DMS153 (cell line): ENCODE measurements at regions not wholly inside any gene's neighbourhood (a gene's known extent, or its start where the extent isn't known, plus 50 kb on each side); places are given as distances from the start of the nearest gene placed in this dataset.

ENCODE experiments used
- DNase-seq: peaks from one replicate; lab custom pipeline; 2025; lab: John Stamatoyannopoulos, UW

DNA sequence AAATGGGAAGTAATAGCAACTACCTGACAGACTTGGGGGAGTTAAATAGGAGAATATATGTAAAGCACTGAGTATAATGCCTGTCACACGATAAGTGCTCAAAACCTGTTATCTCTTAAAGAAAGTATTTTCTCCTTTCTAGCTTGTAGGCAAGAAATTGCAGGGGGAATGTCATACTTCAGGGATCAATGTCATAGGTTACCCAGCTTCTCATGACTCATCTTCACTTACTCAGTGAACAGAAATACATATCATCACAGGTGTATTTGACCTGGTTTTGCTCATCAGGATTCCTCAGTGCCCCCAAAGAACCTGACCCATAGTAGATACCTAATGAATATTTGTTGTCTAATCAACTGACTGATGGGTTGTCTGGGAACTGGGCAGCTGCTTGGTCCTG, 285.0 kb upstream of the ATP2B1 start:
- DNase-seq: no peak

DNA sequence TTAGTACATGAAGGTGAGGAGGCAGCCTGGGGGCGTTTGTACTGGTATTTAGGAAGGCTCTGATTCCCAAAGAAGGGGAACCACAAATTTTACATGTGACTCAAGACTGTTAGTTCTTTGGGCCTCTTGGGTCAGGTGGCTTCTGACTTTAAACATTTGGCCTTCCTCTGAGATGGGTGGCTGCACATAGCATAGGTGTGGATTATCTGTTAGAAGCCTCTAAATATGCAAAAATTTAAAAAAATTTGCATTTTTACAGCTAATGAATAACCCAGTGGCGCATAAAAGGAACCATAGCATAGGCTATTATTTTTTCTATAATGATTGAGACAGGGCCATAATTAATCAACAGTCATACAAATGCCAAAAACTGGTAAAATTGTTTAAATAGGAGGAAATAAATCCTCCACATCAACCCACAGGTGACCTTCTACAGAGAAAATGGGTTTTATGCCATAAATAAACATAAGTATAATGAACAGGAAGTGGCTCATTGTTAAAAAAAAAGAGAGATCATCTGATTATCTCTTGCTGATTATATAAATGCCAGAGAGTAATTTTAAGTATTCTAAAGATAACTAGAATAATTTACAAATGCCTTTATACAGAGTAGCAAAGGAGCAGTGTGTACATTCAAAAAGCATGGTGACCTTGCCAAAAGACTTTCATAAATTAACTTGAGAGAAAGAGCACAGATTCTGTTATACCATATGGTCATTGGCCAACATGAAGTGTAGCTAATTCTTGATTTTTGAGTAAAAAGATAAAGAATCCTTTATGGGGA, 284.2 kb upstream of the ATP2B1 start:
- no peak for DNase-seq

DNA sequence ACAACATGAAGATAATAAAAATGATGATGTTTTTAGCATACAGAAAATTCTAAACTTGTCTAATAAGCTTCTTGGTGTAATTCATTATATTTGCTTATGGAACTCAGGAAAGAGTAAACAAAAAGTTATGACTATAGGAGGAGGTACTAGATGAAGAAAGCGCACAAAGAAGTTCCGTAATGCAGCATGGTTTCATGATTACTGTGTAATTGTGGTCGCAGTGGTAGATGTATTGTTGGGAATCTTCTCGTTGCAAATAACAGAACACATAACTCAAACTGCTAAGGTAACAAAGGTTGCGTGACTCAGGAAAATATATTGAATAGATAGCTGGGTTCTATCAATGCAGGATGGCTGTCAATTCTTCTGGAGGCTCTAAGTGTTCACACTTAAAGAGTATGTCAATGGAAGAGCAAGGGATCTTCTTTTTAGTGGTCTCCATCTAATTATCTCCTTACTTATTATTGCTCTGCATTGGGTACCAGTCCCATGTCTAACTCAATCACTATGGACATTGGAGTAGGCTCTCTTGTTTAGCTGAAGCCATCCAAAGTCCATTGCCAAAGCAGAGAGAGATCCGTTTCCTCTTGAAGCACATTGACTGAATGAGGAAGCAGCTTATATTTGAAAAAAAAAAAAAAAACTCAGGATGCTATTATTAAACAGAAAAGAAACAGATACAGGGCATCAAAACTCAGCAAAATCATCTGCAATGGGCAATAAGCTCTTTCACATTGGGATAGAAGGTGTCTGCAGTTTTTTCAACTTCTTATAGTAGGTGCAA, 283.4 kb upstream of the ATP2B1 start:
- DNase-seq: no peak

DNA sequence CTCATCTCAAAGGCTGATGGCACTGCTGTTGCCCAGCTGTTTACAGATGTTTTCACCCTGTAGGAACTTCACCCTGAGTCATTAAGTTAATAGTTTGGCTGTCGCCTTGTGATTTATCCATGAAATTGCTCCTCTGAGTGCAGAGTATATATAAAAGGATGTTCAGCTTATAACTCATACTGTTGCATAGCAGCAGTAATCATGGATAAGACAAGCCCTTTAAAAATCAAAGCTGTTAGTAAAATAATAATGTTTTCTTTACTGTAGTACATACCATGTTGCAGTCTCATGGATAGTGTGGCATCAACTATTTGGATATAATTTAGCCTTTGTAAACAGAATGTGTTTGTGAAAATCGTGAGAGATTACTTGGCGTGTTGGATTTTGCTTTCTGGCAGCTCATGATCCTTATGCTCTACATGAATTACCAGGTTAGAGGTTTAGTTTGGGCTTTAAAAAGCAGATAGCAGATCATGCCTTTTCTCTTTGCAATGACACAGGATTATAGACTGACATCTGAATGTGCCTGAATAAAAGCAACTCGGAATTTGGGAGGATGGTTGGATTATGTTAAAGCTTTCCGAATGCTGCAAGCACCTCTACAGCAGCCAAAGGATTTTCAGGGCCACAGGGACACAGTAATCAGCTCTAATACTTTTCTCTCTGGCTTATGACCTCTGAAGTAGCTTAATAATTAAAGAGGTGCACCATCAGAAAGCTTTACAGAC, 279.7 kb upstream of the ATP2B1 start:
- DNase-seq: no peak

DNA sequence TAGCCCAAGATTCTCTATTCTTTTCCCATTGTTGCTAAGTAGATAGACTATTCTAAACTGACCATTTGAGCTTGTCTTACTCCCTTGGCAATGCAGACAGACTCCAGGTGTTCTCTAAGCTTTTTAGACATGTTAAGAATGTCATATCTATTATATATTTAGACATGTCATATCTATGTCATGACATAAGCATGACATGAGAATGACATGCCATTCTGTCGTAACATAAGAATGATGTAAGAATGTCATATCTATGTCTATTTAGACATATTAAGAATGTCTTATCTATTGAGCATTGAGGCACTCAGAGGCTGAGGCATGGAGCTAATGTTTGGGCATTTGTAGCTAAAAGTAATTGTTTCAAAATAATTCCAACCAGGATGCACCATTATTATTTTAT, 277.3 kb upstream of the ATP2B1 start:
- DNase-seq: no peak

DNA sequence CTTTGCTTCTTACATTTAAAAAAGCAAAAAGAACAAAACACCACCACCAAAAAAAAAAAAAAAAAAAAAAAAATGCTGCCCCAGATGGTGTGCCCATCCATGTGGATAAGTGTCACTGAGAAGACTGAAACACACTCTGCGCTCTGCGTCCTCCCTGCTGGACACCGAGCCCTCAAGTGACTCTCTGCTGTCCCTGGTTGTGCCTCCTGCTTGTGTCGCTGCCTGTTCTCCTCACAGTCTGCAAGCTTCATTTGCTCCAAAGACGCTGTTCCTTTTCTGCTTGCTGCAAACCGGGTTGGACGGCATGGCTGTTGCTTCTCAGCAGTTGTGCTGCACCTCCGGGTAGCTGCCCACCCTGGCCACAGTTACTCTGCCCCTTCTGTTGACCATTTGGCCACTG, 276.2 kb upstream of the ATP2B1 start:
- no peak for DNase-seq

DNA sequence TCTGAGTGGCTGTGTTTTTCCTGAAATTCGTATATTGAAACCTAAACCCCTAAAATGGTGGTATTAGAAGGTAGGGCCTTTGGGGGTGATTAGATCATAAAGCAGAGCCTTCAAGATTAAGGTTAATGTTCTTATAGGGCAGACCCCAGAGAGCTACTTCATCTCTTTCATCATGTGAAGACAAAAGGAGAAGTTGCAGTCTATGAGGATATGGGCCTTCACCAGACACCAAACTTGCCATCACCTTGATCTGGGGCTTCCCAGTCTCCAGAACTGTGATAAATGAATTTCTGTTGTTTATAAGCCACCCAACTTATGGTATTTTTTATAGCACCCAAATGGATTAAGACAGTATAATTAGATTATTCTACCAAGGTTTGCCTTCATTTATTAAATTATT, 275.0 kb upstream of the ATP2B1 start:
- DNase-seq: no peak

DNA sequence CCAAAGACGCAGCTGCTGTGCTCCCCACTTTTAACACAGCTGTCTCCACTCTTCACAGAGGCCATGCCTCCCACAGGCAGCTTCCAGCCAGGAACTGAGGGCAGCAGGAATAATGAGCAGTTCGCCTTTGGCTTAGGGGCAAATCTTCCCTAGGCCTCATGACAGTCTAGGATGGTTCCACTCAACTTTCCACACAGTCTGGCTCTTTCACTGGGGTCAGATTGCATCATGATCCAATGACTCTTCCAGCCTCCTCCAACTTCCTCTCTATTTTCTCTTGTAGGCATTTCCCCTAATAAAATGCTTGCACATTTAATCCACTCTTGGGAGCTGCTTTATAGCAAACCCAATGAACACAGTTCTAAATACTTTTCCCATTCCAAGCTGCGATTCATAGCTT, 271.6 kb upstream of the ATP2B1 start:
- DNase-seq: no peak

DNA sequence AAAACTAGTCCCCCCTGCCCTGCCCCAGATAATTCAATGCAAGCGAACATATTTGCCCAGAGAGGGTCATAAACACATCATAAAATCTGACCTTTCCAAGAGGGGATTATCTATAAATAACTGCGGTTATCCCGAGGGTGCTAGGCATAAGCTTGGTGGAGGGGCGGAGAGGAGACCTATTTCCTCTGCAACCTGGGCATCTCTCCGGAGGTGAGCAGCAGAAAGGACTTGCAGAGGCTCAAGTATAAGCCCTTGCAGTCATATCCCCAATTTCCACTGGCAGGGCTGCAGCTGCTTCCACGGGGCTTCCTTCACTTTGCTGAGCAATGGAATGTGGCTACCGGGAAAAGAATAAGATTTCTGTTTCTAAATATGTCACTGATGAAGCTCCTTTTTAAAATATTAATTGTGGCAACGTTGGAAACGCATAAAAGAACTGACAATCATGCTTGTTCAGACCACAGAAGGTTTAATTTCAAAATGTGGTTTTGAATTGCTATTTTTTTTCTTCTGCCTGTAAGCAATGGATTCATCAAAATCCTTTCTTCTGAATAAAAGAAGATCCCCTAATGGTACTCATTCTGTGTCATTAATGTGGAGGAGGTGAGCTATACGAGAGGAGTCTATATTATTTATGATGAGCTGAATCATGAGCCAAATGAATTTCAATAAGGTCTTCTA, 268.9 kb upstream of the ATP2B1 start:
- no peak for DNase-seq

DNA sequence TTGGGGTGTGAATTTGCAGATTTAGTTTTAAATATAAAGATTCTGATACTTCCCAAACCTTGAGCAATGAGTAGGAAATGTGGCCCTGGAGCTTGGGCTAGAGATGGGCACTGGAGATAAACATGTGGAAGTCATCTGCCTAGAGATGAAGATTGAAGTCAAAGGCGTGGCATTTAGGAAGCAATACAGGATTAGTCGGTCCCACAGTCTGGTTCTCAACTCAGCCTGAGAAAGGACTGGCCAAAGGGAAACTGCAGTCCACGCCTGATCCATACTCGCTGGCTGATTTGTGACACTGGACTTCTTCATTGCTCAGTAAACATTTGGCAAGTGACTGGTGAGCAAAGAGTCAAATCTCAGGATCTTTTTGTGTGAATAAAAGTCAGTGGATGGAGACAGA, 268.2 kb upstream of the ATP2B1 start:
- no peak for DNase-seq

DNA sequence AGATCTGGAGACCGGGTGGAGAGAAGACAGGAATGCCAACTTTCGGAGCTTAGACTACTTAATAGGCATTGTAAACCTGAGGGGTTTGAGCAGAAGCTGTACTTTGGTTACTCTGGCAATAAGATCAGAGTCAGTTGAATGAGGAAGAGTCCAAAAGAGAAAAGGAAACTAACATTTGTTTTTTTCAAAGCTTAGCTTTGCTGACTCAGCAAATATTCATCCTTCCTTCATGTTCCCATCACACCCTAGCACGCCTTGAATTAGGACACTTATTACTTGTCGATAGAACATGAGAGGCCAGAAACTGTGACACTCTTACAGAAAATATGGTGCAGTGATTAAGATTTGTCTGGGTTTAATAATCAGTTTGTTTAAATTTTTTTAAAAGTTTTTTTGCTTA, 266.9 kb upstream of the ATP2B1 start:
- no peak for DNase-seq

DNA sequence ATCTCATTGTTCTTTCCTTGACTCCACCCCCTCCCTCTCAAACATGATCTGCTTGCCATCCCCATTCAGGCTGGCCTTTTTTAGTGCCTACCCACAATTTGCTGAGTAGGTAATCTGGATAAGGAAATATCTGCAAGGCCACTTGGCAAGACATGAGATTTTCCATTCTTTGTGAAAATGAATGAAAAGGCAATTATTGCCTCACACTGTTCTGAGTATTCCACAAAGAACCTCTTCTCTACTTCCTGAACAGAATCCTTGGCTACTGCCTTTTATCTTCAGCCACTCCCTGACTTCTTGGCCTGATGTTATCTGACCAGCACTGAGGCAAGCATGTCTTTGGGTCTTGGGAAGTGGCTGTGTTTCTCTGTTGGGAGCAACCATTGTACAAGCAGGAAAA, 263.2 kb upstream of the ATP2B1 start:
- DNase-seq: no peak

DNA sequence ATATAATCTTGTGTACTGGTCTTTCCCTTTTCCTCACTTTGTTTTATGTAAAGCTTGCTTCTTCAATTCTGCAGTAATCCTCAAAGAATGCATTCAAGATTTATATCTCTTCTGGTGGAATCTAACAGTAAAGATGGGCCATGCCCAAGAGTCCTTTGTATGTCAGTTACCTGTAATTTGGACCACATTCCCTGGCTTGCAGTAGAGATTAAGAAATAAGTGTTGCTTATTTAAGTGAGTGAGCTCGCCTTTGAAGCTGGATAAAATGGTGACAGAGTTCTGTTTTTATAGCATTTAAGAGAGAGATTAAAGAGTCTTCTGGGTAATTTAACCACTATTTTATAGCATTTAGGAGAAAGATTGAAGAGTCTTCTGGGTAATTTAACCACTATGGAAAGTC, 262.1 kb upstream of the ATP2B1 start:
- no peak for DNase-seq

DNA sequence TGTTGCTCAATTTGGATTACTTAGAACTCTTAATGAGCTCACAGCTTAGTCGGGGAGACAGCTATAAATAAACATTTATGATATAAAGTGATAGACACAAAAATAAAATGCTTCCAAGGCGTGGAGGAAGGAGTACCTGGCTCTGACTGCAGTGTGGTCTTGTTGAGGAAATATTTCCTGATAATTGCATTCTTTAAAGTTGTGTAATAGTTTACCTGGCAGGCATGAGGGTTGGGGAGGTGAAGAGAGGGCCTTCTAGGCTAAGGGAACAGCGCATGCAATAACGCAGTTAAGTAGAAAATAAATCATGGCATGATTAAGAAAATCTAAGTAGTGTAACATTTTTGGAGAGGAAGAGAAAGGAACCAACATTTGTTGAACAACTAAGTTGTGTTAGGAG, 260.5 kb upstream of the ATP2B1 start:
- DNase-seq: no peak

DNA sequence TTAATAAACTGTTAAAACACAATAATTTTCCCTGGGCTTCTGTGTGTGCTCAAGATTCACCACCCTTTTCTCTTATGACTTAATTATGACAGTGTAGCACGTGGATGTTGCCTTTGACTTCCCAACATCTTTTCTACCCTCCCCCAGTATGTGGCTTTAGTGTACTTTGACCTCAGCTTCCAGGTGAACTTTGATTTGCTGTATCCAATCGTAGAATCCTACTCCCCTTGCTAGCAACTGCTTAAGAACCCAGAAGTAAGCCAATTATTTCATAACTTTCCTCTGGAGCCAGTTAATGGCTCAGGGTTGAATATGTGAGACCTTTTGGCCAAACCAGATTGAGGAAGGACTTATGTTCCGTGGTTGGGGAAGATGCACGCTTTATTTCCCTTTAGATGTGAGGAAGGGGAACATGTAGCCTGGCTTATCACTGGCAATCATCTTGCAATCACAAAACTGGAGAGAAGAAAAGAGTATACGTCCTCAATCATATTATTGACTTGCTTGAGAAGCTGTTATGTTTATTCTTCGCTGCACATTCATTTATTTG, 259.6 kb upstream of the ATP2B1 start:
- DNase-seq: no peak

DNA sequence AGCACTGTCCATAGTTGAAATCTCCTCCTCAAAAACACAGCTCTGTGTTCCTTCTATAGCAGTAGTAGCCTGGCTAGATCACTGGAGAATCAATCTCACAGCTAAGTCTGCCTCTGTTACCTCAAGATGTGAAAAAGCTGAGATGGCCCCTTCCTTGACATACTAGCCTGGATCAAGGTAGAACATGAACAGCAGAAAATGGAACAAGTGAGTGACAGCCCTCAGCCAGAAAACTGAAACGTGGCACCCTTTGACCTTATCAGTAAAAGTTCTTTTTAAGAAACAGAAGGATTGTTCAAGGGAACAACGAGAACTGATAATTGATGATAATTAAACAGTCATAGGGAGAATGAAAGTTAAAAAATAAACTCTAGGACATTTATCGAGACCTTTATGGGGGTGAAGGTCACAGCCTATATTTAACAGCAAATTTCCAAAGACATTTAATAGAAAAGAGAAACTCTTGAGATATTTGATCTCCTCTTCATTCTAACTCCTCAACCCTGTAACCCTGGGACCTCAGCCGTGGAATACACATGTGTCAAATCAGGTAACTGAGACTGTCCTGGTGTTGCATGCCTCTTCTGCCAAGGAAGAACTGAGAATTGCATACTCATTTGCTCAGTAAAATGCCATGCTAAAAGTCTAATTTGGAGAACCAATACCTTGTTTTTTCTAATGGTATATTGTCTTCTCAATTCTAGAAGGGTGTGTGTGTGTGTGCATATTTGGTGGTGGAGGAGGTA, 258.0 kb upstream of the ATP2B1 start:
- no peak for DNase-seq

DNA sequence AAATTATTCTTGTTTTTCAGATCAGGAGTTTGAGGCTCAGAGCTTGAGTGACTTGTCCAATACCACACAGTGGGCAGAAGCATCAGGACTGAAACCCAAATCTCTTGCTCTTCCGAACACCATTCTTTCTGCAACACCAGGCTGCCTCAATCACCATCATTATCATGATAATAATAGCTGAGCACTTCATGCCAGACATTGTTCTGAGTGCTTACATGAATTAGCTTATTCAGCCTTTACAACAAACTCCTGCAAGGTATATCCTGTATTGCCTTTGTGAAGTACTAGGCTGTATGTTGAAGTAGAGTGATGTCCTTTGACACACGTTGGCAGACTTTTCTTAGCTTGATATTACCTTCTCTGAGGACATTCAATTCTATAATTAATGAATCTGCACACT, 257.4 kb upstream of the ATP2B1 start:
- no peak for DNase-seq

DNA sequence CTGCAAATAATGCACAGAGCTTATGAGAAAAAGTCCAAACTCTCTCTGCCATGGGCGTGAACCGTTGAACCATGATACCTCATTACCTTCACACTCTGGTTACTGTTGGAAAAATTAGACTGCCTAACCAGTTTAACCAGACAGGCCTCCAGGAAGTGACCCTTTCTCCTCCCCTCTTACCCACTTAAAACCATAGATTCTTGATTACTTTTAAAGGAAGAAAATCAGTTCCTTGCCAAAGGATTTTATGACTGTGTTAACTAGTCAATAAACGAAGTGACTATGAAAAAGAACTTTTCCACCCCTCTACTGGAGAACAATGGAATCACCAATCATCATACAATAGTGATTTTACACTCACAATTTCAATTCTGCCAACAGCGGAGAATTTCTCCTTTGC, 254.0 kb upstream of the ATP2B1 start:
- no peak for DNase-seq

DNA sequence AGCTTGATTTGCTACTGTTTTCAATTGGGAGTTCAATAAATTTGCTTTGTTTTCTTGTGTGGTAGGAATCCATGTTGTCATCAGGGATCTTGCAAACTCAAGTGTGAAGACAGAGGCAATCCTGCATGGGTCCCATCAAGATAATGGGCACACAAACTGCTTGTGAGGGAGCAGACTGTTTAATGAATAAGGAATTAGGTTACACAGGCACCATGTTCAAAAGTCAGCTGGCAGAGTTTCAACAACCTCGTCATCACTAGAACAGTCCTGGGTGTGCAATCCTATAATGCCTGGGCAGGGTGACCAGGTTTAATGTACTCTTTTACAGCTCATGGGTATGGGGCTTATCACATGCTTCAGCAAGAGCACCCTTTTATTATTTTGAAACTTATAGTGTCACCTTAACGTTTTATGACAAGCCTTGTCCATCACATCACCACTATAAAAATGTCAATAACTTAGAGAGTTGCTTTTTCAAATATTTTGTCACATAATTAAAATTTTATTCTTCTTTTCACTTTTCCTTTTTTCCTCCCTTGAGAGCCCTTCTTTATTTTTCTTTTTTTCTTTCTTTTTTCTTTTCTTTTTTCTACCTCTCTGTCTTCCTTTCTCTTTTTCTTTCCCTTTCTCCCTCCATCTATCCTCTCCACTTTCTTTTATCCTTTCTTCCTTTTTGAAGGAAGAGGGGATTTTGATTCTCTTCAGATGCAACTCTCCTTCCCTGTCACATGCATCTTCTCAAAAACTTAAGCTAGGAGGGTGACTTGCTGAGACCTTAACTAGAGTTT, 252.2 kb upstream of the ATP2B1 start:
- no peak for DNase-seq

DNA sequence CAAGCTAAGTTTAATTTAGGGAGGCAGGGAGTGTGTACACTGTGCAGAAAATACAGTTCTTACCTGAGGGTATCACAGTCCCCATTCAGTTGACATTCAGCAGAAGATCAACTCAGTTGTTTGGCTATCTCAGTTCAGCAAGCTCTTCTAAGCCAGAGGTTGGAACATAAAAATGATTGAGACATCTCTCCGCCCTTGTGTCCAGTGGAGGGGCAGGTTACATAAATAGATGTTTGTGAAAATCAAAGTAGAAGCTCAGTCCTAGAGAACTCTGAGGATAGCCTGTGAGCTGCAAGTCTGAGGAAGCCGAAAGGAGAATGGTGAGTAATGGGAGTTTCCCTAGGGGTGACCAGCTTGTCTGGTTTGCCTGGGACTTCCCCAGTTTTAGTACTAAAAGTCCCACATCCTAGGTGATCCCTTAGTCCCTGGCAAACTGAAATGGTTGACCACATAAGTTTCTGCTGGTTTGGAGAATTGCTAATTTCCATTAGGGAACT, 251.4 kb upstream of the ATP2B1 start:
- DNase-seq: no peak
